Ishikawa (cell line): ENCODE measurements at regions not wholly inside any gene's neighbourhood (a gene's known extent, or its start where the extent isn't known, plus 50 kb on each side); places are given as distances from the start of the nearest gene placed in this dataset.

Experiments used
- EP300 ChIP-seq: IDR thresholded peaks from 2 replicates; pipeline ENCODE4 v1.6.1; 2012; ENCODE audit warnings: borderline replicate concordance
- TCF12 ChIP-seq: IDR thresholded peaks from 2 replicates; pipeline ENCODE4 v1.6.1; 2012; ENCODE audit warnings: low read depth
- USF1 ChIP-seq: IDR thresholded peaks from 2 replicates; pipeline ENCODE4 v1.6.1; 2012

DNA sequence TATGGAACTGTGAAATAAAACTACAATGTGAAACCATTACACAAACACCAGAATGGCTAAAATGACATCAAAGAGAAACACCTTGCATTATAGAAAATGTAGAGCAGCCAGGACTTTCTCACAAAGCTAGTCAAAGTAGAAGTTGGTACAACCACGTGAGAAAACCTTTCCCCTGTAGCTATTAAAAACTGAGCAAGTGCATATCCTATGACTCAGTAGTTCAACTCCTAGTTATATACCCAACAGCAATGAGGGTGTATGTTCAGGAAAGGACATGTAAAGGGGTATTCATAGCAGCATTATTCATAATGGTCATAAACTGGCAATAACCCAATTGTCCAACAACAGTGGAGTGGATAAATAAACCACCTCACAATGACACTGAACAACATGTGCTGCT, 177.5 kb upstream of the NUDT10 start:
- no peak for TF ChIP-seq EP300
- no peak for TF ChIP-seq TCF12
- TF ChIP-seq USF1: no peak
